ENCODE measurements at regions not wholly inside any gene's neighbourhood (a gene's known extent, or its start where the extent isn't known, plus 50 kb on each side); places are given as distances from the start of the nearest gene placed in this dataset.

DNA sequence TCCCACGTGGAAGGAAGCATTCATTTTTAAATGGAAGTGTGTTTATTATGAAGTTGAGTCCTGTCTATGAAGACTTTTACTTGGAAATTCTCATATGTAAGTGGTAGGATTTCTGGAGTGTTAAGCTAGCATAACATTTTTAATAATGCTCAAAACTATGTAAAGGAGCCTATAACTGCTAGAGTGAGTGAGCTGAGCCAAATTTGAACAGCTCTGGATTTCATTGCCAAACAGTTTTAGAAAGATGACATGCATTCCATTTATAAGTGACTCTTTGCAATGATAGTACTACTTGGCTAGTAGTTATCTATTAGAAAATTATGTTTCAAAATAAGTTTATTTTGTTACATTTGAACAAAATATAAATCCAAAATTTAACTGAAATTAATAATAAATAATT, 721.2 kb downstream of the LUZP2 start:
- TF ChIP-seq CTCF (conservative IDR thresholded peaks at IDR 0.05; ENCODE audit: low read depth, low read length) (no peak), EZH2 (IDR thresholded peaks at IDR 0.05; ENCODE audit: borderline replicate concordance, low read depth, low read length, poor library complexity, severe bottlenecking) (no peak)
